ENCODE measurements at regions not wholly inside any gene's neighbourhood (a gene's known extent, or its start where the extent isn't known, plus 50 kb on each side); places are given as distances from the start of the nearest gene placed in this dataset.
"Not testable (repeated sequence)": the region's sequence is repeated elsewhere in the genome, so short reads cannot be mapped to it uniquely, and the experiment has no call there.

DNA sequence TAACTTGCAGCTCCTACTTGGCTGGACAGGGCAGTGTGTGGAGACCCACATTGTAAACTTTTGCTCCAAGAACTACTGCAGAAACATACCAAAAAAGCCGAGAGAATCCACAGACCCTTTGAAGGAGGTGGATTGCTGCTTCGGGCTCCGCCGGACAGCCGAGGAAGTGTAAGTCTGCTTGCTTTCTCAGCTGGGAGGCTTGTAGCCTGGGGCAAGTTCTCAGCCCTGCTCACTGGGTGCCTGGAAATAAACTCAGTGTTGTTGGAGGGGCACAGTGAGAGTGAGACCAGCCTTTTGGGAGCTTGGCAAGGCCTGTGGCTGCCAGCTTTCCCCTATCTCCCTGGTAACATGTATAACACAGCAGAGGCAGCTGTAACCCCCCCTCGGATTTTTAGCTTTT lies 215.6 kb downstream of the SYK start:
- no peak for DNase-seq (ENCODE audit: low read depth, low spot score)
- H3K36me3 ChIP-seq (ENCODE audit: insufficient read depth, low read length) = no peaks in the 10 kb centered on the region

DNA sequence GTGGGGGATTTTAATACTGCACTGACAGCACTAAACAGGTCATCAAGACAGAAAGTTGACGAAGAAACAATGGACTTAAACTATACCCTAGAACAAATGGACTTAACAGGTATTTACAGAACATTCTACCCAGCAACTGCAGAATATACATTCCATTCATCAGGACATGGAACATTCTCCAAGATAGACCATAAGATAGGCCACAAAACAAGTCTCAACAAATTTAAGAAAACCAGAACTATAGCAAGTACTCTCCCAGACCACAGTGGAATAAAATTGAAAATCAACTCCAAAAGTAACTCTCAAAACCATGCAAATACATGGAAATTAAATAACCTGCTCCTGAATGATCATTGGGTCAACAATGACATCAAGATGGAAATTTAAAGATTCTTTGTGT lies 218.3 kb downstream of the SYK start:
- H3K27ac ChIP-seq; DNase-seq (ENCODE audit: low read depth, low spot score); H3K4me3 ChIP-seq; H3K9ac ChIP-seq (ENCODE audit: insufficient read length); H3K36me3 ChIP-seq (ENCODE audit: insufficient read depth, low read length); H3K9me3 ChIP-seq (ENCODE audit: low read depth, low read length): not testable (repeated sequence)

More for the DNA sequence above, 215.6 kb downstream of the SYK start:
- Histone ChIP-seq H3K4me3 (no peak overlapping the region), H3K9ac (ENCODE audit: insufficient read length) (no peak overlapping the region), H3K9me3 (ENCODE audit: low read depth, low read length) (no peaks in the 10 kb centered on the region), H3K27ac (no peak overlapping the region)
- TF ChIP-seq EZH2 (IDR thresholded peaks at IDR 0.05) (no peak), POLR2AphosphoS5 (IDR thresholded peaks at IDR 0.05; ENCODE audit: borderline replicate concordance, low read depth, low read length) (no peak), FOXP2 (optimal IDR thresholded peaks at IDR 0.05; ENCODE audit: control extremely low read depth, extremely low read length, insufficient read depth) (no peak)

GRCh38 chr9:91021656-91022055 lies 220.0 kb downstream of the SYK start:
- not testable (repeated sequence) for DNase-seq (ENCODE audit: low read depth, low spot score); H3K36me3 ChIP-seq (ENCODE audit: insufficient read depth, low read length); H3K9ac ChIP-seq (ENCODE audit: insufficient read length); H3K4me3 ChIP-seq; H3K27ac ChIP-seq; H3K9me3 ChIP-seq (ENCODE audit: low read depth, low read length)

DNA sequence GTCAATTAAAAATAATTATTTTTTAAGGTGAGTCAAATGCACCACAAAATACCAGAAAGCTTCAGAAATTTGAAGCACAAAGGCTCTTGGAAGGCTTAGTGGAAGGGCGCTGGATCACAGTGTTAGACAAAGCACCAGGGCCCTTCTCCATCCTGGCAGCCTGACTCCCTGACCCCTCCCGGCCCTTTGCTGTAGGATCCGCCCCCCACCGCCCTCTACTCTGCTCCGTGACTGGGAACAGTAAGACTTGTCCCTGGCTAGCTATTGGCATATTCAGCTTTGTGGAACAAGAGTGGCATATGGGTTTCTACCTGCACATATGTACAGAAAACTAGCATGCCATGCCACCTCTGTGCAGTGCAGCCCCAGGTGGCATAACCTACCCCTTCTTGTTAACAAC lies 222.1 kb downstream of the SYK start:
- no peak overlapping the region for H3K4me3 ChIP-seq
- H3K9ac ChIP-seq (ENCODE audit: insufficient read length) = no peak overlapping the region
- no peak for DNase-seq (ENCODE audit: low read depth, low spot score)
- H3K36me3 ChIP-seq (ENCODE audit: insufficient read depth, low read length) = no peaks in the 10 kb centered on the region
- TF ChIP-seq FOXP2 (optimal IDR thresholded peaks at IDR 0.05; ENCODE audit: control extremely low read depth, extremely low read length, insufficient read depth) (no peak), EZH2 (IDR thresholded peaks at IDR 0.05) (no peak), POLR2AphosphoS5 (IDR thresholded peaks at IDR 0.05; ENCODE audit: borderline replicate concordance, low read depth, low read length) (no peak)
- H3K27ac ChIP-seq = no peak overlapping the region
- H3K9me3 ChIP-seq (ENCODE audit: low read depth, low read length) = no peaks in the 10 kb centered on the region

GRCh38 chr9:91024841-91025240 lies 223.2 kb downstream of the SYK start:
- no peak overlapping the region for H3K27ac ChIP-seq
- DNase-seq (ENCODE audit: low read depth, low spot score) = no peak
- H3K9ac ChIP-seq (ENCODE audit: insufficient read length) = no peak overlapping the region
- no peak overlapping the region for H3K4me3 ChIP-seq
- H3K9me3 ChIP-seq (ENCODE audit: low read depth, low read length) = no peaks in the 10 kb centered on the region
- no peaks in the 10 kb centered on the region for H3K36me3 ChIP-seq (ENCODE audit: insufficient read depth, low read length)
- TF ChIP-seq EZH2 (IDR thresholded peaks at IDR 0.05) = no peak
- no peak for TF ChIP-seq FOXP2 (optimal IDR thresholded peaks at IDR 0.05; ENCODE audit: control extremely low read depth, extremely low read length, insufficient read depth)

GRCh38 chr9:91025856-91026255 lies 224.2 kb downstream of the SYK start:
- Histone ChIP-seq H3K27ac (no peak overlapping the region), H3K4me3 (no peak overlapping the region), H3K36me3 (ENCODE audit: insufficient read depth, low read length) (no peaks in the 10 kb centered on the region), H3K9me3 (ENCODE audit: low read depth, low read length) (no peaks in the 10 kb centered on the region), H3K9ac (ENCODE audit: insufficient read length) (no peak overlapping the region)
- TF ChIP-seq EZH2 (IDR thresholded peaks at IDR 0.05) = no peak
- TF ChIP-seq FOXP2 (optimal IDR thresholded peaks at IDR 0.05; ENCODE audit: control extremely low read depth, extremely low read length, insufficient read depth) = no peak
- no peak for TF ChIP-seq POLR2AphosphoS5 (IDR thresholded peaks at IDR 0.05; ENCODE audit: borderline replicate concordance, low read depth, low read length)
- no peak for DNase-seq (ENCODE audit: low read depth, low spot score)

- no peak for DNase-seq (ENCODE audit: low read depth, low spot score)
- Histone ChIP-seq H3K36me3 (ENCODE audit: insufficient read depth, low read length) (no peaks in the 10 kb centered on the region), H3K27ac (no peak overlapping the region), H3K9me3 (ENCODE audit: low read depth, low read length) (no peaks in the 10 kb centered on the region), H3K4me3 (no peak overlapping the region), H3K9ac (ENCODE audit: insufficient read length) (no peak overlapping the region)
- TF ChIP-seq FOXP2 (optimal IDR thresholded peaks at IDR 0.05; ENCODE audit: control extremely low read depth, extremely low read length, insufficient read depth) (no peak), POLR2AphosphoS5 (IDR thresholded peaks at IDR 0.05; ENCODE audit: borderline replicate concordance, low read depth, low read length) (no peak), EZH2 (IDR thresholded peaks at IDR 0.05) (no peak)
These were observed 224.6 kb downstream of the SYK start for GRCh38 chr9:91026266-91026665.

GRCh38 chr9:91027005-91027404 lies 225.4 kb downstream of the SYK start:
- H3K4me3 ChIP-seq = no peak overlapping the region
- H3K9me3 ChIP-seq (ENCODE audit: low read depth, low read length) = no peaks in the 10 kb centered on the region
- DNase-seq (ENCODE audit: low read depth, low spot score) = no peak
- no peaks in the 10 kb centered on the region for H3K36me3 ChIP-seq (ENCODE audit: insufficient read depth, low read length)
- H3K9ac ChIP-seq (ENCODE audit: insufficient read length) = no peak overlapping the region
- TF ChIP-seq FOXP2 (optimal IDR thresholded peaks at IDR 0.05; ENCODE audit: control extremely low read depth, extremely low read length, insufficient read depth) (no peak), EZH2 (IDR thresholded peaks at IDR 0.05) (no peak), POLR2AphosphoS5 (IDR thresholded peaks at IDR 0.05; ENCODE audit: borderline replicate concordance, low read depth, low read length) (no peak)
- H3K27ac ChIP-seq = no peak overlapping the region

DNA sequence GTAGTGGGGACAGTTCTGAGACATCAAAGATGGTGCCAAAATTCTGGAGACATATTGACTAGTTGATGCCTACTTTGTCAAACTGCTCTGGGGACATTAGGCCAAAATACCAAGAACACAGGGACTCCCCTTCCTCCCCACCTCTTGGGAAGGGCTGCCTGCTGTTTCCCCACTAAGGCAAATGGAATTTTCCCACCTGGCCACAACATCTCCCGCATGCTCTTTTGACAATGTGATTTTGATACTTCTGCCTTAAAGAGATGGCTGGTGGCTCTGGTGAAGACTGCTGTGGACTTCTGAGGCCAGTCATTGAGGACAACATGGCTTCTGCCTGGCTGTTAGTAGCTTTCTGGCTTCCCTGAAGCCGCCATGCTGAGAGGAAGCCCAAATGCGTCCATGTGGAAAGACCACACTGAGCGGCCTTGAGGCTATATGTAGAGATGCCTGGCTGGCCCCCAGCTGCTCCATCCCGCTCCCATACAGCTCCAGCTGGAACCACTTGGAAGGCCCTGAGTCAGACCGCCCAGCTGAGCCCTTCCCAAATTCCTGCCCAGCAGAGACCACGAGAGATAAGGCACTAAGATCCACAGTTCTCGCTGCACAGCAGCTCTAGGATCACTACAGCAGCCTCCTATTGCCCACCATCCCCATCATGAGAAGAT lies 226.7 kb downstream of the SYK start:
- Histone ChIP-seq H3K27ac (no peak overlapping the region), H3K9me3 (ENCODE audit: low read depth, low read length) (no peaks in the 10 kb centered on the region), H3K4me3 (no peak overlapping the region), H3K9ac (ENCODE audit: insufficient read length) (no peak overlapping the region), H3K36me3 (ENCODE audit: insufficient read depth, low read length) (no peaks in the 10 kb centered on the region)
- no peak for DNase-seq (ENCODE audit: low read depth, low spot score)
- TF ChIP-seq EZH2 (IDR thresholded peaks at IDR 0.05) = no peak
- TF ChIP-seq FOXP2 (optimal IDR thresholded peaks at IDR 0.05; ENCODE audit: control extremely low read depth, extremely low read length, insufficient read depth) = no peak
- TF ChIP-seq POLR2AphosphoS5 (IDR thresholded peaks at IDR 0.05; ENCODE audit: borderline replicate concordance, low read depth, low read length) = no peak
